CD14-positive monocyte (primary cell): ENCODE measurements at regions not wholly inside any gene's neighbourhood (a gene's known extent, or its start where the extent isn't known, plus 50 kb on each side); places are given as distances from the start of the nearest gene placed in this dataset.

Experiments used
- DNase-seq, 3 donors: peaks; one replicate each; pipeline ENCODE4 v3.0.0-alpha.2; 2011 to 2022
- H2AFZ ChIP-seq: 2 replicates; pipeline ENCODE4 v1.6.0; 2012; ENCODE audit warnings: mild to moderate bottlenecking, low read depth, low read length, inconsistent platforms; ENCODE audit not compliant: insufficient read depth, poor library complexity, severe bottlenecking
- H3K27ac ChIP-seq, 2 donors: 1 replicate in 1 of 2; 2 replicates in 1 of 2; pipeline ENCODE4 v1.5.1; 2012 to 2013; ENCODE audit warnings: low read length in 2 of 2, control low read depth in 1 of 2, inconsistent platforms in 1 of 2, low read depth in 1 of 2, mild to moderate bottlenecking in 1 of 2
- H3K27me3 ChIP-seq, 2 donors: one replicate each; pipeline versions ENCODE4 v1.6.0 to v1.6.1; 2011 to 2013; ENCODE audit warnings: low read length in 2 of 2; ENCODE audit not compliant: control insufficient read depth in 2 of 2, insufficient read depth in 2 of 2
- H3K36me3 ChIP-seq, 2 donors: replicated peaks in 1 of 2; 1 replicate in 1 of 2; 2 replicates in 1 of 2; pipeline versions ENCODE4 v1.5.1 to v1.6.1; 2012 to 2013; ENCODE audit warnings: low read length in 2 of 2, control low read depth in 1 of 2, inconsistent platforms in 1 of 2, mild to moderate bottlenecking in 1 of 2; ENCODE audit not compliant: insufficient read depth in 2 of 2, control insufficient read depth in 1 of 2
- H3K4me1 ChIP-seq, 2 donors: 1 replicate in 1 of 2; 2 replicates in 1 of 2; pipeline versions ENCODE4 v1.5.1 to v1.6.1; 2012 to 2013; ENCODE audit warnings: low read length in 2 of 2, control low read depth in 1 of 2, inconsistent platforms in 1 of 2, mild to moderate bottlenecking in 1 of 2, moderate library complexity in 1 of 2; ENCODE audit not compliant: insufficient read depth in 2 of 2, control insufficient read depth in 1 of 2
- H3K4me2 ChIP-seq: replicated peaks from 2 replicates; pipeline ENCODE3; 2012; ENCODE audit warnings: low read length, moderate library complexity, mild to moderate bottlenecking; ENCODE audit not compliant: poor library complexity, severe bottlenecking; ENCODE audit errors: extremely low read depth
- H3K4me3 ChIP-seq, 3 experiments: fragments of 200-600 bp in 1 of 3; sonication (generic) in 1 of 3; replicated peaks in 1 of 3; 1 replicate in 2 of 3; 2 replicates in 1 of 3; pipeline ENCODE4 v1.5.1; 2011 to 2013; ENCODE audit warnings: low read length in 3 of 3, mild to moderate bottlenecking in 3 of 3, control low read depth in 2 of 3, low read depth in 2 of 3, inconsistent platforms in 1 of 3, moderate library complexity in 1 of 3
- H3K79me2 ChIP-seq: 2 replicates; pipeline ENCODE4 v1.6.0; 2012; ENCODE audit warnings: mild to moderate bottlenecking, control low read depth, inconsistent platforms, low read length, moderate library complexity; ENCODE audit not compliant: insufficient read depth
- H3K9ac ChIP-seq: 2 replicates; pipeline ENCODE4 v1.6.0; 2017; ENCODE audit warnings: low read length, mild to moderate bottlenecking; ENCODE audit not compliant: insufficient read depth, poor library complexity, severe bottlenecking
- H3K9me3 ChIP-seq, 2 donors: replicated peaks in 1 of 2; 1 replicate in 1 of 2; 2 replicates in 1 of 2; pipeline versions ENCODE4 v1.5.1 to v1.6.1; 2012 to 2013; ENCODE audit warnings: low read length in 2 of 2, control low read depth in 1 of 2; ENCODE audit not compliant: control insufficient read depth in 1 of 2, insufficient read depth in 1 of 2
- H4K20me1 ChIP-seq: 2 replicates; pipeline ENCODE4 v1.6.0; 2012; ENCODE audit warnings: mild to moderate bottlenecking, low read length, control low read depth, moderate library complexity; ENCODE audit not compliant: insufficient read depth
- H3K27ac Mint-ChIP-seq, 7 donors: one replicate each; pipeline ENCODE4 v1.8.0; 2020; ENCODE audit warnings: mild to moderate bottlenecking in 7 of 7, mixed read lengths in 7 of 7, moderate library complexity in 6 of 7, inconsistent platforms in 2 of 7
- H3K27me3 Mint-ChIP-seq, 3 donors: one replicate each; pipeline ENCODE4 v1.8.0; 2021 to 2022; ENCODE audit warnings: low read depth in 3 of 3, mild to moderate bottlenecking in 3 of 3, mixed read lengths in 3 of 3, moderate library complexity in 3 of 3, inconsistent platforms in 1 of 3
- H3K36me3 Mint-ChIP-seq, 2 donors: one replicate each; pipeline ENCODE4 v1.8.0; 2020; ENCODE audit warnings: mixed read lengths in 2 of 2, inconsistent platforms in 1 of 2, mild to moderate bottlenecking in 1 of 2
- H3K4me1 Mint-ChIP-seq: one replicate; pipeline ENCODE4 v1.8.0; 2020; ENCODE audit warnings: mild to moderate bottlenecking, mixed read lengths
- H3K4me3 Mint-ChIP-seq, 2 donors: one replicate each; pipeline ENCODE4 v1.8.0; 2020; ENCODE audit warnings: mild to moderate bottlenecking in 2 of 2, mixed read lengths in 2 of 2, moderate library complexity in 1 of 2
- H3K9me3 Mint-ChIP-seq, 7 donors: one replicate each; pipeline ENCODE4 v1.8.0; 2020 to 2022; ENCODE audit warnings: mixed read lengths in 7 of 7, mild to moderate bottlenecking in 6 of 7, moderate library complexity in 6 of 7, inconsistent platforms in 2 of 7
- WGBS: methylation state at CpG from one replicate; pipeline ENCODE4 v1.1.5; 2013; ENCODE audit warnings: missing lambda C conversion rate; ENCODE audit not compliant: insufficient coverage; 5-methylcytosine and 5-hydroxymethylcytosine counted together
- intact Hi-C, 2 donors: fragments of 100-400 bp; cut with micrococcal nuclease; formaldehyde crosslinking; loops; one replicate each; pipeline versions ENCODE4 v1.15.0 to v1.15.1; 2023
- TF ChIP-seq, protein P1 (sequence below): fragments of 200-600 bp; IDR thresholded peaks from one replicate; pipeline ENCODE4 v1.8.0; 2022; ENCODE audit warnings: antibody characterized with exemption, mild to moderate bottlenecking

DNA sequence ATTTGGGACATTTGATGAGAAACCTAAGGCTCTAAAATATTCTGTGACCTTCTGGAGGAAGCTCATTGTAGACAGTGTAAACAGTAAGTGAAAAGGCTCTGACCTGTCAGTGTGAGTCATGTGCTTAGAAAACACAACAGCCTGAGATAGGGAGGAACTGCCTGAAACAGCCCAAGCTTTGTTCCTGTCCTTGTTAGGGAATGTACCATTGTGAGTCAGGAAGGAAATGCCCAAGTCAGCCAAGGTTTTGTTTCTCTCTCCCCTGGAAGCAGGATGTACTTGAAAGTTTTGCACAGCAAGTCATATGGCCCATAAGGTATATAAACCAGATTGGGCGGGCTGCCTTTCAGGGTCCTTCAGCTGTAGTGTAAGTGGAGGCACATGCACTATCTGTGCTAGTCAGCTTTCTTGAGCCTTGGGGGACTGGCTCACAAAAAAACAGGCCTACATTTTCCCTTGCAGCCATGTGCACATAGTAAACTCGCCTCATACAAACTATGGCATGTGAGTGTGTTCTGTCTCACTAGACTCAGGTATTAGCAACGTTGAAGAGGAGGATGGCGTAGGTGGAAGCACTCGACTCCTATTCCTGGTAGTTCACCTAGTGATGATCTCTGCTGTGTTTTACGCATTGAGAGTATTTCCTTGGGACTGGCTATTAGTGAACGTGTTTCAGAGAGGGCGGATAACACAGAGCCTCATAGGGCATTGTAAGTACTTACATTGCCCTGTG, 141.2 kb upstream of the KLHL1 start:
- no peaks in the 10 kb centered on the region for H3K4me1 ChIP-seq
- H3K4me3 Mint-ChIP-seq = no peak overlapping the region
- H3K27me3 ChIP-seq = no peaks in the 10 kb centered on the region
- no peak overlapping the region for H3K4me3 ChIP-seq
- no peak overlapping the region for H3K4me2 ChIP-seq
- no peak for DNase-seq
- no peaks in the 10 kb centered on the region for H4K20me1 ChIP-seq
- TF ChIP-seq, protein P1, sequence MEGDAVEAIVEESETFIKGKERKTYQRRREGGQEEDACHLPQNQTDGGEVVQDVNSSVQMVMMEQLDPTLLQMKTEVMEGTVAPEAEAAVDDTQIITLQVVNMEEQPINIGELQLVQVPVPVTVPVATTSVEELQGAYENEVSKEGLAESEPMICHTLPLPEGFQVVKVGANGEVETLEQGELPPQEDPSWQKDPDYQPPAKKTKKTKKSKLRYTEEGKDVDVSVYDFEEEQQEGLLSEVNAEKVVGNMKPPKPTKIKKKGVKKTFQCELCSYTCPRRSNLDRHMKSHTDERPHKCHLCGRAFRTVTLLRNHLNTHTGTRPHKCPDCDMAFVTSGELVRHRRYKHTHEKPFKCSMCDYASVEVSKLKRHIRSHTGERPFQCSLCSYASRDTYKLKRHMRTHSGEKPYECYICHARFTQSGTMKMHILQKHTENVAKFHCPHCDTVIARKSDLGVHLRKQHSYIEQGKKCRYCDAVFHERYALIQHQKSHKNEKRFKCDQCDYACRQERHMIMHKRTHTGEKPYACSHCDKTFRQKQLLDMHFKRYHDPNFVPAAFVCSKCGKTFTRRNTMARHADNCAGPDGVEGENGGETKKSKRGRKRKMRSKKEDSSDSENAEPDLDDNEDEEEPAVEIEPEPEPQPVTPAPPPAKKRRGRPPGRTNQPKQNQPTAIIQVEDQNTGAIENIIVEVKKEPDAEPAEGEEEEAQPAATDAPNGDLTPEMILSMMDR = no peak
- H3K9me3 ChIP-seq = peaks cover 7 to 9% of the 10 kb centered on the region in 2 donors
- intact Hi-C loops = no loop called here
- H3K36me3 Mint-ChIP-seq = no peaks in the 10 kb centered on the region
- H3K9ac ChIP-seq = no peak overlapping the region
- no peak overlapping the region for H3K27ac ChIP-seq
- no peaks in the 10 kb centered on the region for H3K79me2 ChIP-seq
- H3K27ac Mint-ChIP-seq = no peak overlapping the region
- H3K9me3 Mint-ChIP-seq = peaks cover 0 to 16% (median 5%) of the 10 kb centered on the region in 7 donors
- no peaks in the 10 kb centered on the region for H3K4me1 Mint-ChIP-seq
- H3K36me3 ChIP-seq = no peaks in the 10 kb centered on the region
- WGBS = 95% methylated on average over 5 of the region's 8 CpGs
- H3K27me3 Mint-ChIP-seq = no peaks in the 10 kb centered on the region
- H2AFZ ChIP-seq = no peak overlapping the region

DNA sequence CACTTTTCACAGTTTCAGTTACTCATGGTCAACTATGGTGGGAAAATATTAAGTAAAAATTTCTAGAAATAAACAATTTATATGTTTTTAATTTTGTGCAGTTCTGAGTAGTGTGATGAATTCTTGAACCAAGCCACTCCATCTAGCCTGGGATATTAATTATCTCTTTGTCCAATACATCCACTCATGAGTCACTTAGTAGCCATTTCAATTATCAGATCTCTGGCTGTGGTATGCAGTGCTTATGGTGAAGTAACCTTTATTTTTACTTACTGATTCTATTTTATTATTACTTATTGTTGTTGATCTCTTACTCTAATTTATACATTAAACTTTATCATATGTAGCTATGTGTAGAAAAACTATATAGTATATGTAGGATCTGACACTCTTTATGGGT, 128.9 kb upstream of the KLHL1 start:
- no peaks in the 10 kb centered on the region for H3K27me3 ChIP-seq
- H3K4me2 ChIP-seq = no peak overlapping the region
- DNase-seq = no peak
- no peaks in the 10 kb centered on the region for H3K79me2 ChIP-seq
- no peak overlapping the region for H3K27ac ChIP-seq
- no peak overlapping the region for H3K4me3 ChIP-seq
- Mint-ChIP-seq H3K27ac (no peak overlapping the region), H3K4me3 (no peak overlapping the region), H3K36me3 (no peaks in the 10 kb centered on the region), H3K4me1 (no peaks in the 10 kb centered on the region), H3K9me3 (peaks cover 0 to 15% (median 4%) of the 10 kb centered on the region in 7 donors), H3K27me3 (no peaks in the 10 kb centered on the region)
- H3K36me3 ChIP-seq = no peaks in the 10 kb centered on the region
- TF ChIP-seq, protein P1 = no peak
- no peaks in the 10 kb centered on the region for H3K4me1 ChIP-seq
- no peaks in the 10 kb centered on the region for H4K20me1 ChIP-seq
- no peak overlapping the region for H2AFZ ChIP-seq
- no peak overlapping the region for H3K9ac ChIP-seq
- H3K9me3 ChIP-seq = peaks cover 4 to 20% of the 10 kb centered on the region in 2 donors
- intact Hi-C loops = no loop called here
